ENCODE measurements at regions not wholly inside any gene's neighbourhood (a gene's known extent, or its start where the extent isn't known, plus 50 kb on each side); places are given as distances from the start of the nearest gene placed in this dataset.

DNA sequence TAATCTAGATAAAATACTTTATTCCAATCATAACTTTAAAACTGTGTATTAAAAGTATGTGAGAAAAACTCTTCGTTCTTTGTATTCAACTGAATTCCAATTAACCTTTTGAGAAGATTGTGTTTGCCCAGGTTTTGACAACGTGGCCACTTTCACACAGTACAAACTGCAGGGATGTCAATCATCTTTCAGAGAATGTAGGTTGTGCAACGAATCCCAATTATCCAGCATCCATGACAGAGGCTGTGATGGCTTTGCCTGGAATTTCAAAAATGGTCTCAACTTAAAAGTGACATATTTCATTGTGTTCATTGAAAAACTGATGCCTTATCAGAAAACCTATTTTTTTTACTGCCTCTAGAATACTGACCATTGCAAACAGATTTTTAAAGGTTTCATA is 615.1 kb upstream of the KCNMB2 start:
- TF ChIP-seq POLR2A (IDR thresholded peaks at IDR 0.05): no peak
- TF ChIP-seq, protein P1, sequence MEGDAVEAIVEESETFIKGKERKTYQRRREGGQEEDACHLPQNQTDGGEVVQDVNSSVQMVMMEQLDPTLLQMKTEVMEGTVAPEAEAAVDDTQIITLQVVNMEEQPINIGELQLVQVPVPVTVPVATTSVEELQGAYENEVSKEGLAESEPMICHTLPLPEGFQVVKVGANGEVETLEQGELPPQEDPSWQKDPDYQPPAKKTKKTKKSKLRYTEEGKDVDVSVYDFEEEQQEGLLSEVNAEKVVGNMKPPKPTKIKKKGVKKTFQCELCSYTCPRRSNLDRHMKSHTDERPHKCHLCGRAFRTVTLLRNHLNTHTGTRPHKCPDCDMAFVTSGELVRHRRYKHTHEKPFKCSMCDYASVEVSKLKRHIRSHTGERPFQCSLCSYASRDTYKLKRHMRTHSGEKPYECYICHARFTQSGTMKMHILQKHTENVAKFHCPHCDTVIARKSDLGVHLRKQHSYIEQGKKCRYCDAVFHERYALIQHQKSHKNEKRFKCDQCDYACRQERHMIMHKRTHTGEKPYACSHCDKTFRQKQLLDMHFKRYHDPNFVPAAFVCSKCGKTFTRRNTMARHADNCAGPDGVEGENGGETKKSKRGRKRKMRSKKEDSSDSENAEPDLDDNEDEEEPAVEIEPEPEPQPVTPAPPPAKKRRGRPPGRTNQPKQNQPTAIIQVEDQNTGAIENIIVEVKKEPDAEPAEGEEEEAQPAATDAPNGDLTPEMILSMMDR (IDR thresholded peaks at IDR 0.05): no peak

Data from heart left ventricle (tissue), 13 donors.